Fibroblast of villous mesenchyme (primary cell): ENCODE measurements at regions not wholly inside any gene's neighbourhood (a gene's known extent, or its start where the extent isn't known, plus 50 kb on each side); places are given as distances from the start of the nearest gene placed in this dataset.

Experiments
- DNase-seq: peaks from one replicate; pipeline ENCODE4 v3.0.0-alpha.2; 2010; ENCODE audit warnings: low read depth
- H3K4me3 ChIP-seq: 2 replicates; pipeline ENCODE4 v1.5.1; 2011; ENCODE audit warnings: low read depth, mild to moderate bottlenecking, low read length
- CTCF ChIP-seq: IDR thresholded peaks from 2 replicates; pipeline ENCODE4 v1.5.1; 2012; ENCODE audit warnings: low read depth, mild to moderate bottlenecking, low read length; ENCODE audit not compliant: insufficient read depth

DNA sequence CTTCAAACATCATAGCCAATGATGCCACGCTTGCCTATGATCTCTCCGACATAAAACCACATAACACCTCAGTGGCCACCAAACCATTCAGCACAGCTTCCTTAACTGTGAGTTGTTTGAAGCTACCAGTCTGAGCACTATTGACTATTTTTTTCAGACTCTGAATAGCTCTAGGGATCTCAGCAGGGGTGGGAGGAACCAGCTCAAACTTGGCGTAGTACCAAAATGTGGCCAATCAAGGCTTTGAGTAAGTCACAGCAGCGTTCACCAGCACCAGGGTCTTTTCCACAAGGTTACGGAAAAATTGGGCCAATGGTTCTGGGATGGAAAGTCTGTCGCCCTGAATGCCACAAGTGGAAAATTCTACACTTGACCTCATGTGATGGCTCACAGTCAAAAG lies 70.6 kb downstream of the SMPDL3A start:
- H3K4me3 ChIP-seq = no peak overlapping the region
- TF ChIP-seq CTCF = no peak
- DNase-seq = no peak

DNA sequence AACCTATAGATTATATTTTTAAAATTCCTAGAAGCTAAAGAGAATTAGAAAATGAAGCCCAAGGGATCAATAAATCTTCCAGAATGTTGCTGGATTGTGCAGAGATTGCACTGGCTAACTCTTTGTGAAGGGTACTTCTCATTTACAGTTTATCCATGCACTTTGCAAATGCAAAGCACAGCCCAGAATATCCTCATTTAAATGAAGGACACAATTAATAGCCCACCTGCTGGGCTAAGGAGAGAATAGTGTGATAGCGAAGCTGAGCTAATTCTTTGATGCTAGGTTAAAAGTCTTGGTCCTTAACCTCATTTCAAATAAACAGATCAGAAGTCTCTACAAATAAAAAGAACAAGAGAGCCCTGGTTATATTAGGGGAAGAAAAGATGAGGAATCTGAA lies 72.5 kb downstream of the SMPDL3A start:
- DNase-seq = no peak
- no peak overlapping the region for H3K4me3 ChIP-seq
- TF ChIP-seq CTCF = no peak

DNA sequence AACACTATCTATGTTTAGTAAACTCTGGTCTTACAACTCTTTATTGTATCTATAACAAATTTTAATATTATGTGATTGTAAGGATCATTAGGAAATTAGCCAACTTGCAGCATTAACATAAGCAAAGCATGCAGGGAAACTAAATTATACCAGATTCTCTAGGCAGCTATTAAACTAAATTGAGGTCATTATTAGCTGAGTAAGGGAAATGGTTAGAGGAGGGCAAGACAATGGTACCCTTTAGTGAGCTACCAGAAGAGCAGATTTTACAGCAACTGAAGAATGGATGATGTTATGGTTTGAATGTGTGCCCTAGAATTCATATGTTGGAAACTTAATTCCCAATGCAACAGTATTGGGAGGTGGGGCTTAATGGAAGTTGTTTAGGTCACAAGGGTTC lies 79.1 kb downstream of the SMPDL3A start:
- no peak for DNase-seq
- no peak for TF ChIP-seq CTCF
- no peak overlapping the region for H3K4me3 ChIP-seq

GRCh38 chr6:122869437-122870024 lies 80.5 kb downstream of the SMPDL3A start:
- DNase-seq = peak; percentile 65

GRCh38 chr6:122871079-122871478 lies 82.0 kb downstream of the SMPDL3A start:
- no peak for DNase-seq
- TF ChIP-seq CTCF = no peak
- H3K4me3 ChIP-seq = no peak overlapping the region

More at GRCh38 chr6:122869437-122870024, 80.5 kb downstream of the SMPDL3A start:
- no peak overlapping the region for H3K4me3 ChIP-seq
- TF ChIP-seq CTCF = peak; percentile 72

GRCh38 chr6:122872311-122872710 lies 83.3 kb downstream of the SMPDL3A start:
- no peak for TF ChIP-seq CTCF

GRCh38 chr6:122877302-122877701 lies 88.2 kb downstream of the SMPDL3A start:
- no peak overlapping the region for H3K4me3 ChIP-seq
- no peak for DNase-seq
- TF ChIP-seq CTCF = no peak

More at GRCh38 chr6:122872311-122872710, 83.3 kb downstream of the SMPDL3A start:
- H3K4me3 ChIP-seq = no peak overlapping the region
- DNase-seq = no peak
